AG09309 (cell line): ENCODE measurements at regions not wholly inside any gene's neighbourhood (a gene's known extent, or its start where the extent isn't known, plus 50 kb on each side); places are given as distances from the start of the nearest gene placed in this dataset.
"Not testable (repeated sequence)": the region's sequence is repeated elsewhere in the genome, so short reads cannot be mapped to it uniquely, and the experiment has no call there.

Experiments used
- DNase-seq: peaks from one replicate; pipeline ENCODE4 v3.0.0-alpha.2; 2010; ENCODE audit warnings: low read depth
- H3K4me3 ChIP-seq: 2 replicates; pipeline ENCODE4 v1.5.1; 2011; ENCODE audit warnings: mild to moderate bottlenecking, low read depth, low read length, moderate library complexity; ENCODE audit not compliant: control insufficient read depth
- TF ChIP-seq, protein P1 (sequence below): IDR thresholded peaks from 2 replicates; pipeline ENCODE4 v1.5.1; 2011; ENCODE audit warnings: mild to moderate bottlenecking, low read depth, low read length, inconsistent platforms; ENCODE audit not compliant: insufficient read depth, control insufficient read depth; ENCODE audit errors: missing control alignments

- no peak overlapping the region for H3K4me3 ChIP-seq
- TF ChIP-seq, protein P1, sequence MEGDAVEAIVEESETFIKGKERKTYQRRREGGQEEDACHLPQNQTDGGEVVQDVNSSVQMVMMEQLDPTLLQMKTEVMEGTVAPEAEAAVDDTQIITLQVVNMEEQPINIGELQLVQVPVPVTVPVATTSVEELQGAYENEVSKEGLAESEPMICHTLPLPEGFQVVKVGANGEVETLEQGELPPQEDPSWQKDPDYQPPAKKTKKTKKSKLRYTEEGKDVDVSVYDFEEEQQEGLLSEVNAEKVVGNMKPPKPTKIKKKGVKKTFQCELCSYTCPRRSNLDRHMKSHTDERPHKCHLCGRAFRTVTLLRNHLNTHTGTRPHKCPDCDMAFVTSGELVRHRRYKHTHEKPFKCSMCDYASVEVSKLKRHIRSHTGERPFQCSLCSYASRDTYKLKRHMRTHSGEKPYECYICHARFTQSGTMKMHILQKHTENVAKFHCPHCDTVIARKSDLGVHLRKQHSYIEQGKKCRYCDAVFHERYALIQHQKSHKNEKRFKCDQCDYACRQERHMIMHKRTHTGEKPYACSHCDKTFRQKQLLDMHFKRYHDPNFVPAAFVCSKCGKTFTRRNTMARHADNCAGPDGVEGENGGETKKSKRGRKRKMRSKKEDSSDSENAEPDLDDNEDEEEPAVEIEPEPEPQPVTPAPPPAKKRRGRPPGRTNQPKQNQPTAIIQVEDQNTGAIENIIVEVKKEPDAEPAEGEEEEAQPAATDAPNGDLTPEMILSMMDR = no peak
- DNase-seq = no peak
These were observed 75.6 kb downstream of the LMO4 start for GRCh38 chr1:87404296-87404695.

- DNase-seq = no peak
- TF ChIP-seq, protein P1 = no peak
These were observed 80.1 kb downstream of the LMO4 start for GRCh38 chr1:87408665-87409248.

DNA sequence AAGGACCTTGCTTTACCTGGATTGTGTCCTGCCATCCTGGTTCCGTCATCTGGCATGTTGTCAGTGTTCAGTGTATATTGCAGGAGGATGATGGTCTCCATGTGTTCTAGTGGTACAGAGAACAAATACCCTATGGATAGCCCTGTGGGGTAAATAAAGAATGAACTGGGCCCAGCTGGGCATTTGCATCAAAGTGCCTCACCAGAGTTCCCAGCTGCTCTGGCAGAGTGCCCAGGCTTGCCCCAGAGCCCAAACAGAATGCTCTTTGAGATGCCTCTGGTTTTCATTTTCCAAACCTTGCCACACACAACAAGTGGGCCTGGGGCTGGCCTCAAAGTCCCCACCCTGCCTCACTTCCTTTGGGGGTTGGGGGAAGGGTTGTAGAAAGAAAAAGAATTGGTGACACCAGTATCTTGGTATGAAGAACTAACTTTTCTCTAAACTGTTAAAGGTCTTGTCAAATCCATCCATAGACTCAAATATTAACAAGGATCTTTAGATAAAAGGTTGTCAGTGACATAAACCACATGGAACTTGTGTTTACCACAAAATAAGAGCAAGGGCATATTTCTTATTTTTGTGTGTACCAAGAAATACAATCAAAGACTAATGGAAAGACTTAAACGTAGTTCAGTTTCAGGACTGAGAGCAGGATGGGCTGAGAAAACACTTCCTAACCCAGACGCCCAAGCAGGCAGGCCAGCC, 82.2 kb downstream of the LMO4 start:
- TF ChIP-seq, protein P1 = no peak
- no peak for DNase-seq
- no peak overlapping the region for H3K4me3 ChIP-seq

More at GRCh38 chr1:87408665-87409248, 80.1 kb downstream of the LMO4 start:
- H3K4me3 ChIP-seq = no peak overlapping the region

- DNase-seq = not testable (repeated sequence)
These were observed 85.2 kb downstream of the LMO4 start for GRCh38 chr1:87413846-87414245.

DNA sequence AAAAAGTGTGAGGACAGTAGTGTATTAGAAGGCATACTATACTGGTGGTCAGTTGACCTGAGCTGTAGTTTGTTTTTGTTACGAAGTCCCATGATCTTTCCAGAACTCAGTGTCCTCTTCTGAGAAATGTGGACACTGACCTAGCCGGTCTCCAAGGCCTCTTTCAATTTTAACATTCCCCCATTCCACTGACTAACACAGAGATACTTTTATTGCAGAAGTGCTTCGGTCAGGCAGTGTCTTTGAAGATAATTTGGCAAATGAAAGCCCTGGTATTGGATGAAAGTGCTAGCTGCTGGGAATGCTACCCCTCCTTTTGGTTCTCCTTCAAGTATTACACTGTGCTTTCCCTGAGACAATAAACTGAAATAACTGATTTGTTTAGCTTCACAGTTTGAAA, 89.4 kb downstream of the LMO4 start:
- no peak overlapping the region for H3K4me3 ChIP-seq
- DNase-seq = no peak
- TF ChIP-seq, protein P1 = no peak

More at GRCh38 chr1:87413846-87414245, 85.2 kb downstream of the LMO4 start:
- H3K4me3 ChIP-seq = not testable (repeated sequence)

DNA sequence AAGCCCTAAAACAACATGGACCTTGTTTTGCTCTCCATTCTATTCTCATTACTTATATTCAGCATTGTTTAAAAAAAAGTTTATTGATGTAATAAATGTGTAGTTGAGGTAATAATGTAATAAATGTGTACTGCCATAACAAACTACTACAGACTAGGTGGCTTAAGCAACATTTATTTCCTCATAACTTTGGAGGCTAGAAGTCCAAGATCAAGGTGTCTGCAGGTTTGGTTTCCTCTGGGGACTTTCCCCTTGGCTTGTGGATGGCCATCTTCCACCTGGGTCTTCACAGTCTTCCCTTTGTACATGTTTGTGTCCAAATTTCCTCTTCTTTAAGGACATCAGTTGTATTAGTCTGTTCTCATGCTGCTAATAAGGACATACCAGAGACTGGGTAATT, 93.1 kb downstream of the LMO4 start:
- H3K4me3 ChIP-seq = no peak overlapping the region
- TF ChIP-seq, protein P1 = no peak
- DNase-seq = no peak

- TF ChIP-seq, protein P1 = no peak
- DNase-seq = no peak
- H3K4me3 ChIP-seq = no peak overlapping the region
These were observed 95.9 kb downstream of the LMO4 start for GRCh38 chr1:87424541-87424940.
